Loucy (cell line): ENCODE measurements at regions not wholly inside any gene's neighbourhood (a gene's known extent, or its start where the extent isn't known, plus 50 kb on each side); places are given as distances from the start of the nearest gene placed in this dataset.

Experiments
- EZH2phosphoT487 ChIP-seq: fragments of 200-600 bp; IDR thresholded peaks from 2 replicates; pipeline ENCODE4 v1.6.1; 2018; ENCODE audit warnings: antibody characterized with exemption, mild to moderate bottlenecking, moderate library complexity, borderline replicate concordance
- TF ChIP-seq, protein P1 (sequence below): fragments of 200-600 bp; sonication (generic); conservative IDR thresholded peaks from 2 replicates; pipeline ENCODE4 v1.5.1; 2014; ENCODE audit warnings: mild to moderate bottlenecking, antibody characterized with exemption, low read length

- TF ChIP-seq, protein P1, sequence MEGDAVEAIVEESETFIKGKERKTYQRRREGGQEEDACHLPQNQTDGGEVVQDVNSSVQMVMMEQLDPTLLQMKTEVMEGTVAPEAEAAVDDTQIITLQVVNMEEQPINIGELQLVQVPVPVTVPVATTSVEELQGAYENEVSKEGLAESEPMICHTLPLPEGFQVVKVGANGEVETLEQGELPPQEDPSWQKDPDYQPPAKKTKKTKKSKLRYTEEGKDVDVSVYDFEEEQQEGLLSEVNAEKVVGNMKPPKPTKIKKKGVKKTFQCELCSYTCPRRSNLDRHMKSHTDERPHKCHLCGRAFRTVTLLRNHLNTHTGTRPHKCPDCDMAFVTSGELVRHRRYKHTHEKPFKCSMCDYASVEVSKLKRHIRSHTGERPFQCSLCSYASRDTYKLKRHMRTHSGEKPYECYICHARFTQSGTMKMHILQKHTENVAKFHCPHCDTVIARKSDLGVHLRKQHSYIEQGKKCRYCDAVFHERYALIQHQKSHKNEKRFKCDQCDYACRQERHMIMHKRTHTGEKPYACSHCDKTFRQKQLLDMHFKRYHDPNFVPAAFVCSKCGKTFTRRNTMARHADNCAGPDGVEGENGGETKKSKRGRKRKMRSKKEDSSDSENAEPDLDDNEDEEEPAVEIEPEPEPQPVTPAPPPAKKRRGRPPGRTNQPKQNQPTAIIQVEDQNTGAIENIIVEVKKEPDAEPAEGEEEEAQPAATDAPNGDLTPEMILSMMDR: no peak
- no peak for TF ChIP-seq EZH2phosphoT487
Measured at GRCh38 chr5:93904917-93905316, 163.5 kb upstream of the POU5F2 start.
